ENCODE measurements at regions not wholly inside any gene's neighbourhood (a gene's known extent, or its start where the extent isn't known, plus 50 kb on each side); places are given as distances from the start of the nearest gene placed in this dataset.
"Not testable (repeated sequence)": the region's sequence is repeated elsewhere in the genome, so short reads cannot be mapped to it uniquely, and the experiment has no call there.

DNA sequence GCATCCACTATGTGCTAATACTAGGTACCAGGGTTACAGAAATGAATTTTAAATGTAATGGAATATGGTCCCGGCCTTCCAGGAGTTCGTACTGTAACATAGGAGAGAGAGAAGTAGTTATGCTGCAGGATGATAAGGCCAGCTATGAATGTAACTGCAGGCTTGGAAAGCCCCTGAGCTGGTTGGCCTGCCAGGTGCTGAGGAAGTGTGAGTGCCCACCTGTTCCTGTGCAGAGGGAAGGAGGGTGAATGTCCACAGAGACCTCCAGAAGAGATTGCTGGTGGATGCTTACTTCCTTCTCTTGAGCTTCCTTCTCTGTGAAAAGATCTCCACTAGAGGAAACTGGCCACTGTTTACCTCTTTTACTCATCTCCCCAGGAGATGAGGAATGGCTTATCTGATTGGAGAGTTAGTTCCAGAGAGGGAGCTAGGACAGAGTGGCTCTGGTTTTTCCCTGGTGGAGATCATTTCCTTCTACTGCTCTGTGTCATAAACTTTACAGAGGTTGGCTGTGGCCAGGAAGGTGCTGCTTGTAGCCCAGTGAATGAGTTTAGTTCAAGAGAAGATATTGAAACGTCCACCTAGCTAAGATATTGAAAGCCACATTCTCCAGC, 114.0 kb upstream of the LNX1 start:
- Mint-ChIP-seq H3K27ac (peak overlapping the region; percentile 47 to 85 (median 77)), H3K4me1 (peaks cover 33% of the 10 kb centered on the region), H3K36me3 (ENCODE audit: low read depth) (no peaks in the 10 kb centered on the region), H3K4me3 (no peak overlapping the region), H3K27me3 (ENCODE audit: low read depth) (peaks cover 13% of the 10 kb centered on the region), H3K9me3 (peaks cover 4% of the 10 kb centered on the region)
- TF ChIP-seq, protein P1, sequence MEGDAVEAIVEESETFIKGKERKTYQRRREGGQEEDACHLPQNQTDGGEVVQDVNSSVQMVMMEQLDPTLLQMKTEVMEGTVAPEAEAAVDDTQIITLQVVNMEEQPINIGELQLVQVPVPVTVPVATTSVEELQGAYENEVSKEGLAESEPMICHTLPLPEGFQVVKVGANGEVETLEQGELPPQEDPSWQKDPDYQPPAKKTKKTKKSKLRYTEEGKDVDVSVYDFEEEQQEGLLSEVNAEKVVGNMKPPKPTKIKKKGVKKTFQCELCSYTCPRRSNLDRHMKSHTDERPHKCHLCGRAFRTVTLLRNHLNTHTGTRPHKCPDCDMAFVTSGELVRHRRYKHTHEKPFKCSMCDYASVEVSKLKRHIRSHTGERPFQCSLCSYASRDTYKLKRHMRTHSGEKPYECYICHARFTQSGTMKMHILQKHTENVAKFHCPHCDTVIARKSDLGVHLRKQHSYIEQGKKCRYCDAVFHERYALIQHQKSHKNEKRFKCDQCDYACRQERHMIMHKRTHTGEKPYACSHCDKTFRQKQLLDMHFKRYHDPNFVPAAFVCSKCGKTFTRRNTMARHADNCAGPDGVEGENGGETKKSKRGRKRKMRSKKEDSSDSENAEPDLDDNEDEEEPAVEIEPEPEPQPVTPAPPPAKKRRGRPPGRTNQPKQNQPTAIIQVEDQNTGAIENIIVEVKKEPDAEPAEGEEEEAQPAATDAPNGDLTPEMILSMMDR (IDR thresholded peaks at IDR 0.05; ENCODE audit: unreplicated experiment in 3 of 3) = no peak

DNA sequence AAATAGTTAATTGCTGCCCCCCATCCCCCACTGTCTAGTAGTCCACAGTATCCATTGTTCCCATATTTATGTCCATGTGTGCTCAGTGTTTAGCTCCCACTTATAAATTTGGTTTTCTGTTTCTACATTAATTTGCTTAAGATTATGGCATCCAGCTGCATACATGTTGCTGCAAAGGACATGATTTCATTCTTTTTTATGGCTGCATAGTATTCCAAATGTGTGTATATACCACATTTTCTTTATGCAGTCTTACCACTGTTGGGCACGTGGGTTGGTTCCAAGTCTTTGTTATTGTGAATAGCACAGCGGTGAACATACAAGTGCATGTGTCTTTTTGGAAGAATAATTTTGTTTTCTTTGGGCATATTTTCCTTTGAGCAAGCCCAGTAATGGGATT, 113.0 kb upstream of the LNX1 start:
- Mint-ChIP-seq H3K4me3 (no peak overlapping the region), H3K27ac (peak overlapping the region in 1 of 3 experiments; percentile 27), H3K27me3 (ENCODE audit: low read depth) (peaks cover 13% of the 10 kb centered on the region), H3K9me3 (peaks cover 4% of the 10 kb centered on the region), H3K4me1 (peaks cover 33% of the 10 kb centered on the region), H3K36me3 (ENCODE audit: low read depth) (no peaks in the 10 kb centered on the region)
- TF ChIP-seq, protein P1 (IDR thresholded peaks at IDR 0.05; ENCODE audit: unreplicated experiment in 3 of 3) = no peak

DNA sequence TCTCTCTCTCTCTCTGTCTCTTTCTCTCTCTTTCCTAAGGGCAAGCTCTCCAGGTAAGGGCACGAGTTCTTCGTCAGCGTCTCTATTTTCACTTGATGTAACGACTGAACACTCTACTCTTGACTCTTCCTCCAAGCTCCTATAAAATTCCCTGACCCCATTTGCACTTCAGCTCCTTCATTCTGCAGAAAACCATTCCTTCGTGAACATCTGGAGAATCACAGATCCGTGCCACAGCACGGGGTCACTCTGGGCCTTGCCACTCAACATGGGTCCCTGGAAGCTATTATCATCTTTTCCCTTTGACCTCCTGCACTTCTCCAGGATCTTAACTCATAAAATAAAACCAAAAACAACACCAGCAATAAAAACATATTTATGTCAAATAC, 112.0 kb upstream of the LNX1 start:
- H3K27ac Mint-ChIP-seq = peak overlapping the region; percentile 84 to 93 (median 90)
- H3K27me3 Mint-ChIP-seq (ENCODE audit: low read depth) = peaks cover 13% of the 10 kb centered on the region
- H3K9me3 Mint-ChIP-seq = peaks cover 4% of the 10 kb centered on the region
- peaks cover 35% of the 10 kb centered on the region for H3K4me1 Mint-ChIP-seq
- TF ChIP-seq, protein P1 (IDR thresholded peaks at IDR 0.05; ENCODE audit: unreplicated experiment in 3 of 3) = no peak
- H3K4me3 Mint-ChIP-seq = peak overlapping the region; percentile 37 to 45 (median 40)
- no peaks in the 10 kb centered on the region for H3K36me3 Mint-ChIP-seq (ENCODE audit: low read depth)

DNA sequence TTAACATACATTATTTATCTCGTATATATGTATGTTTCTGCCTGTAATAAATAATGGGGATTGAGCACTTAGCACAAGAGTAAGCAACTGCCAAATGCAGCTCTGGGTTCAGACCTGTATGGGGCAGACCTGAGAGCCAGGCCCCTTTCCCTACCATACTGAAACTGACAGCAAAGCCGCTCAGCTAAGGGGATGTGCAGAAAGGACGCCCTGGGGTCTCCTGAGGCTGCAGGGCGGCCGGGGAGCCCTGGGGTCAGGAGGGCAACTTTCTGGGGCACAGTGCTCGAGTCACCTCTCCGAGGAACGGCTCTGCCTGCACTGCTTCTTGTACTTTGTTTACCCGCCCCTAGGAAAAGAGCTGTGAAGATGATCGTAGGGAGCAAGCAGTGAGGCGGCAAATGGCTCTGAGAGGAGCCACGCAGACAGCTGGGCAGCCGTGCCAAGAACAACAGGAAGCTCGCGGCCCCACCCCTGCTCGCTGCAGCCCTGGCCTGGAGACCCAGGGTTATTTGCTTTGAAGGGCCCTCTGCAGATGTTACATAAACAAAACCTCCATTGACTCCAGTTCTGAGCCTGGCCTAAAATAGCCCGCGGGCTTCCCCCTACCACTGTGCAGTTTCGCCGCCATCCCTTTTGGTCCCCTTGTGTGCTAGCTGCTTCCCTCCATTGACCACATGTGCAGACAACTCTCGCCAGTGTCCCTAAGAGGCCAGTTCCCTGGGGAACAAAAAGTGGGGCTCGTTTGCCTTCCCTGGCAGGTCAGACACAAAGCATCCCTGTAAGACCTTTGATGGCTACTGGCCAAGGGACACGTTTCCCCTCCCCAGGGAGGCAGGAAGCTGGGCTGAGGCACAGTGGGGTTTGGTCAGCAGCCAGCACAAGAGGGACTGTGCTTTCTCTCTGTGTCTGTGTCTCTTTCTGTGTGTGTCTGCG, 111.3 kb upstream of the LNX1 start:
- peaks cover 13% of the 10 kb centered on the region for H3K27me3 Mint-ChIP-seq (ENCODE audit: low read depth)
- TF ChIP-seq, protein P1 (IDR thresholded peaks at IDR 0.05; ENCODE audit: unreplicated experiment in 3 of 3) = peak; percentile 27 to 34 (median 30)
- H3K27ac Mint-ChIP-seq = peak overlapping the region; percentile 84 to 93 (median 90)
- no peaks in the 10 kb centered on the region for H3K36me3 Mint-ChIP-seq (ENCODE audit: low read depth)
- H3K9me3 Mint-ChIP-seq = peaks cover 4% of the 10 kb centered on the region
- peaks cover 39% of the 10 kb centered on the region for H3K4me1 Mint-ChIP-seq
- peak overlapping the region; percentile 37 to 45 (median 40) for H3K4me3 Mint-ChIP-seq

DNA sequence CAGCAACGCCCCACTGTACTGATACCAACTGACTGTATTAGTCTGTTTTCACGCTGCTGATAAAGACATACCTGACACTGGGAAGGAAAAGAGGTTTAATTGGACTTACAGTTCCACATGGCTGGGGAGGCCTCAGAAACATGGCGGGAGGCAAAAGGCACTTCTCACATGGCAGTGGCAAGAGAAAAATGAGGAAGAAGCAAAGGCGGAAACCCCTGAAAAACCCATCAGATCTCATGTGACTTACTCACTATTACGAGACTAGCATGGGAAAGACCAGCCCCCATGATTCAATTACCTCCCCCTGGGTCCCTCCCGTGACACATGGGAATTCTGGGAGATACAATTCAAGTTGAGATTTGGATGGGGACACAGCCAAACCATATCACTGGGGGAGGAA, 110.0 kb upstream of the LNX1 start:
- Mint-ChIP-seq H3K4me1 (peaks cover 34% of the 10 kb centered on the region), H3K27ac (peak overlapping the region in 1 of 3 experiments; percentile 93), H3K27me3 (ENCODE audit: low read depth) (peaks cover 10% of the 10 kb centered on the region)
- not testable (repeated sequence) for H3K9me3 Mint-ChIP-seq; H3K36me3 Mint-ChIP-seq (ENCODE audit: low read depth); H3K4me3 Mint-ChIP-seq

DNA sequence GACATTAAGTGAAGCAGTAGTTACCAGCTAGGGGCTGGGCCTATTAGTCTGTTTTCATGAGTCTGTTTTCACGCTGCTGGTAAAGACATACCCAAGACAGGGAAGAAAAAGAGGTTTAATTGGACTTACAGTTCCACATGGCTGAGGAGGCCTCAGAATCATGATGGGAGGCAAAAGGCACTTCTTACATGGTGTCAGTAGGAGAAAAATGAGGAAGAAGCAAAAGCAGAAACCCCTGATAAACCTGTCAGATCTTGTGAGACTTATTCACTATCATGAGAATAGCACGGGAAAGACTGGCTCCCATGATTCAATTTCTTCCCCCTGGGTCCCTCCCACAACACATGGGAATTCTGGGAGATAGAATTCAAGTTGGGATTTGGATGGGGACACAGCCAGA, 108.0 kb upstream of the LNX1 start:
- H3K27me3 Mint-ChIP-seq (ENCODE audit: low read depth); H3K9me3 Mint-ChIP-seq; H3K4me3 Mint-ChIP-seq; H3K36me3 Mint-ChIP-seq (ENCODE audit: low read depth): not testable (repeated sequence)
- peaks cover 26% of the 10 kb centered on the region for H3K4me1 Mint-ChIP-seq
- H3K27ac Mint-ChIP-seq = peak overlapping the region in 2 of 3 experiments; percentile 24 to 49
